Activated CD8-positive, alpha-beta T cell treated with anti-CD3 and anti-CD28 coated beads, Interleukin-2, amount 10 ng/mL, durations not matched to agents 7 days and 5 days (primary cell): ENCODE measurements at regions not wholly inside any gene's neighbourhood (a gene's known extent, or its start where the extent isn't known, plus 50 kb on each side); places are given as distances from the start of the nearest gene placed in this dataset.

Source experiments
- ATAC-seq: fragments of 150-1000 bp; cut with Tn5 transposase; one replicate; pipeline ENCODE4 v1.10.0; 2021; ENCODE audit warnings: moderate library complexity
- CTCF ChIA-PET: fragments of 350-600 bp; sonication (Branson Sonifier 250); formaldehyde crosslinking; loops from one replicate; lab custom pipeline; 2021; ENCODE audit warnings: antibody characterized with exemption; lab: Charles Lee
- POLR2A ChIA-PET: fragments of 350-600 bp; sonication (Branson Sonifier 250); formaldehyde crosslinking; loops from one replicate; lab custom pipeline; 2021; ENCODE audit warnings: antibody characterized with exemption; lab: Charles Lee
- DNase-seq: peaks from one replicate; pipeline ENCODE4 v3.0.0-alpha.2; 2020
- H3K27ac Mint-ChIP-seq: one replicate; pipeline ENCODE4 v1.8.0; 2021; ENCODE audit warnings: mild to moderate bottlenecking, mixed read lengths
- H3K27me3 Mint-ChIP-seq: one replicate; pipeline ENCODE4 v1.8.0; 2021; ENCODE audit warnings: low read depth, mixed read lengths
- H3K36me3 Mint-ChIP-seq: one replicate; pipeline ENCODE4 v1.8.0; 2021; ENCODE audit warnings: low read depth, mixed read lengths
- H3K4me1 Mint-ChIP-seq: one replicate; pipeline ENCODE4 v1.8.0; 2021; ENCODE audit warnings: low read depth, mixed read lengths
- H3K4me3 Mint-ChIP-seq: one replicate; pipeline ENCODE4 v1.8.0; 2021; ENCODE audit warnings: mild to moderate bottlenecking, mixed read lengths
- H3K9me3 Mint-ChIP-seq: one replicate; pipeline ENCODE4 v1.8.0; 2022; ENCODE audit warnings: mixed read lengths; ENCODE audit not compliant: insufficient read depth

- Mint-ChIP-seq H3K27ac (no peak overlapping the region), H3K4me1 (no peaks in the 10 kb centered on the region), H3K27me3 (no peaks in the 10 kb centered on the region), H3K36me3 (no peaks in the 10 kb centered on the region), H3K4me3 (no peak overlapping the region), H3K9me3 (peaks cover 5% of the 10 kb centered on the region)
- ATAC-seq = no peak
- ChIA-PET POLR2A (no interaction called here), CTCF (no interaction called here)
- DNase-seq = no peak
These were observed 307.5 kb upstream of the SALL1 start for GRCh38 chr16:51458356-51459140.

DNA sequence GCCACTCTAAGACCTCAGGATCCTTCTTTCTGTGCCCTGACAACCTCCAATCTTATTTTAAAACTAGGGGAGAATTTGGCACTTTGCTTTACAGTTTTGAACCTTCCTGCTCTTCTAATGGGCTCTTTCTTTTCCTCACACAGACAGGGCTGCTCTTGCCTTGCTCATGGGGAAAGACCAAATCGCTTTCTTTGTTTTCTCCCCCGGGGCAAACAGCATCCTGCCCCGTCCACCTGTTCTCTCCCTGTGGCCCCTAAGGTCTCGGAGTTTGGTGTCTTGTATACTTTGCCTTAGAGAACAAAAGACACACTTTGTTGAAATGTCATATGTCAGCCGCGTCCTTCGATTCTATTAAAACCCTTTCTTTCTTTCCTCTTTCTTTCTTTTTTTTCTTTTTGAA lies 306.7 kb upstream of the SALL1 start:
- DNase-seq = no peak
- Mint-ChIP-seq H3K4me1 (no peaks in the 10 kb centered on the region), H3K27ac (no peak overlapping the region), H3K27me3 (no peaks in the 10 kb centered on the region), H3K36me3 (no peaks in the 10 kb centered on the region), H3K9me3 (peaks cover 5% of the 10 kb centered on the region), H3K4me3 (no peak overlapping the region)
- ATAC-seq = no peak
- POLR2A ChIA-PET = no interaction called here
- CTCF ChIA-PET = no interaction called here

DNA sequence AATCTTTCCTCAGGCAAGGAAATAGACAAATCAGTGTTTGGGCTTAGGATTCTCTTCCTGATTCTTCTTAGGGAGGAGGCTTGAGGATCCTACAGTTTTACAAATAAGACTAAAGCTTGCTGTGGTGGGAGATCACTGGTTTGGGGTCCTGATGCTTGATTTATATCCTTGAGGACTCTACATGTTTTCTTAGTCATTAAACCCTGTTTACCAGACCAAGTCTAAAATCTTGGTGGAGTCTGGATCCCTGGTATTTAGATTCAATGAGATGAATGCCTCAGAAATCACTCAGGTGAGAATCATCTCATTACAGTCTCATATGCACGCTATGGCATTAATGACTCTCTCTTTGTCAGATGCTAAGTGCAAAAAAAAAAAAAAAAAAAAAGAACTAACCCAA lies 304.3 kb upstream of the SALL1 start:
- no peaks in the 10 kb centered on the region for H3K4me1 Mint-ChIP-seq
- no peaks in the 10 kb centered on the region for H3K27me3 Mint-ChIP-seq
- CTCF ChIA-PET = no interaction called here
- no peak for DNase-seq
- no peak overlapping the region for H3K4me3 Mint-ChIP-seq
- ATAC-seq = no peak
- no peak overlapping the region for H3K27ac Mint-ChIP-seq
- H3K36me3 Mint-ChIP-seq = no peaks in the 10 kb centered on the region
- H3K9me3 Mint-ChIP-seq = peaks cover 5% of the 10 kb centered on the region
- POLR2A ChIA-PET = no interaction called here

- H3K27ac Mint-ChIP-seq = no peak overlapping the region
- CTCF ChIA-PET = no interaction called here
- H3K36me3 Mint-ChIP-seq = no peaks in the 10 kb centered on the region
- no peaks in the 10 kb centered on the region for H3K27me3 Mint-ChIP-seq
- no peak overlapping the region for H3K4me3 Mint-ChIP-seq
- H3K4me1 Mint-ChIP-seq = no peaks in the 10 kb centered on the region
- POLR2A ChIA-PET = no interaction called here
- no peak for ATAC-seq
- H3K9me3 Mint-ChIP-seq = peaks cover 5% of the 10 kb centered on the region
- no peak for DNase-seq
These were observed 302.2 kb upstream of the SALL1 start for GRCh38 chr16:51453251-51453650.

DNA sequence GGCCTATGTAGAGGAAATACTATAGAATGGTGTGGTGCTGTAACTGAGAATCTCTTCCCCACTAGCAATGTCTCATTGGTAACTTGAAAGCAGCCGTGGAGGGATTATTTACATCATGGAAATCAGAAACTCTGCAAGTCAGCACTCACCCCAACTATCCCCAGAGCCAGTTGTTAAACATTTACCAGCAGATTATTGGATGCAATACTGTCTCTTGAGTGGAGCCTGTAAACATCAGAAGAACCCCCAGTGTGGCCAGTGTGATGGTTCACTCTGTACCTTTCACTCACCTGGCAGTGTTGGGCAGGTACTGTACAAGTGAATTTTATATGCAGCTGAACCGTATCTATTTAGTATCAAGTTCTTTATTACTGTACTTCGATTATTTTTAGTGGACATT lies 299.8 kb upstream of the SALL1 start:
- Mint-ChIP-seq H3K27ac (no peak overlapping the region), H3K4me1 (no peaks in the 10 kb centered on the region), H3K9me3 (no peaks in the 10 kb centered on the region), H3K27me3 (no peaks in the 10 kb centered on the region), H3K36me3 (no peaks in the 10 kb centered on the region), H3K4me3 (no peak overlapping the region)
- DNase-seq (no peak), ATAC-seq (no peak)
- ChIA-PET POLR2A (no interaction called here), CTCF (no interaction called here)

GRCh38 chr16:51450376-51450775 lies 299.3 kb upstream of the SALL1 start:
- Mint-ChIP-seq H3K27me3 (no peaks in the 10 kb centered on the region), H3K36me3 (no peaks in the 10 kb centered on the region), H3K4me1 (no peaks in the 10 kb centered on the region), H3K27ac (no peak overlapping the region), H3K9me3 (no peaks in the 10 kb centered on the region), H3K4me3 (no peak overlapping the region)
- DNase-seq (no peak), ATAC-seq (no peak)
- CTCF ChIA-PET = no interaction called here
- POLR2A ChIA-PET = no interaction called here

- Mint-ChIP-seq H3K27ac (no peak overlapping the region), H3K36me3 (no peaks in the 10 kb centered on the region), H3K4me1 (no peaks in the 10 kb centered on the region), H3K4me3 (no peak overlapping the region), H3K27me3 (no peaks in the 10 kb centered on the region), H3K9me3 (no peaks in the 10 kb centered on the region)
- ChIA-PET POLR2A (no interaction called here), CTCF (no interaction called here)
- DNase-seq (no peak), ATAC-seq (no peak)
These were observed 298.4 kb upstream of the SALL1 start for GRCh38 chr16:51449441-51449840.

DNA sequence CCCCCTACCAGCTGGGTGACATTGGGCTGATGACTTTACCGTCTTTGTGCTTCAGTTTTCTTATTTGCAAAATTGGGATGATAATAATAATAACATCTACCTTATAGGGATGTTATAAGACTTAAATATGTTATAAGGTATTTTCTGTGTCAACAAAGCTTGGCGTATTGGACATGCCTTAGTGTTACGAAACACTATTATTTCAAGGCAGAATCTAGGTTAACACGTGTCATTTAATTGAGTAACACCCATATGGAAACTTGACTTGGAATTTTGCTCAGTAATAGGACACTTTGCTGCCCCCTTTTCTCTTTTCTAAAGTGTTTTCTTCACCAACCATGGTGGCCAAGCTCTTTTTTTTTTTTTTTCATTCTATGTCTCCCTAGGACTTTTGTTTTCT lies 294.2 kb upstream of the SALL1 start:
- ATAC-seq (no peak), DNase-seq (no peak)
- CTCF ChIA-PET = no interaction called here
- Mint-ChIP-seq H3K4me1 (no peaks in the 10 kb centered on the region), H3K4me3 (no peak overlapping the region), H3K36me3 (no peaks in the 10 kb centered on the region), H3K27me3 (peaks cover 6% of the 10 kb centered on the region), H3K27ac (no peak overlapping the region), H3K9me3 (no peaks in the 10 kb centered on the region)
- POLR2A ChIA-PET = no interaction called here

DNA sequence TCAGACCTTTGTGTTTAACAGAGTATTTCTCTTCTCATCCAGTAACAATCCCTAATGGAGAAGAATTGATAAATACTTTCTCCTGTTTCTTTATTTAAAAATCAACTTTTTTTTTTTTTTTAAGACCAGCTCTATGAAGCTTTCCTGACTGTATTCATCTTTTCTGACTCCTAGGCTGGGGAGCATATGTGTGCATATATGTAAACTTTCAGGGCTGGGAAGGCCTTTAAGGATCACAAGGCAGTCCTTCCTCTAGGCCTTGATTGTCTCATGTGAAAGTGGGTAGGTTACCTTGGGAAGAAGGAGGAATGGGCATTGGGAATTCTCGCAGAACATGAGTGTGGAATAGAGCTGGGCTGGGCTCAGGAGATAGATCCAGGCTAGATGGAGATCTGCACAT lies 292.9 kb upstream of the SALL1 start:
- H3K4me1 Mint-ChIP-seq = no peaks in the 10 kb centered on the region
- ATAC-seq = no peak
- H3K27ac Mint-ChIP-seq = no peak overlapping the region
- H3K36me3 Mint-ChIP-seq = no peaks in the 10 kb centered on the region
- ChIA-PET POLR2A (no interaction called here), CTCF (no interaction called here)
- H3K9me3 Mint-ChIP-seq = no peaks in the 10 kb centered on the region
- peaks cover 6% of the 10 kb centered on the region for H3K27me3 Mint-ChIP-seq
- no peak for DNase-seq
- H3K4me3 Mint-ChIP-seq = no peak overlapping the region

- POLR2A ChIA-PET = no interaction called here
- ATAC-seq (no peak), DNase-seq (no peak)
- no peak overlapping the region for H3K4me3 Mint-ChIP-seq
- H3K9me3 Mint-ChIP-seq = no peaks in the 10 kb centered on the region
- no peaks in the 10 kb centered on the region for H3K4me1 Mint-ChIP-seq
- H3K36me3 Mint-ChIP-seq = no peaks in the 10 kb centered on the region
- H3K27me3 Mint-ChIP-seq = peaks cover 6% of the 10 kb centered on the region
- CTCF ChIA-PET = no interaction called here
- no peak overlapping the region for H3K27ac Mint-ChIP-seq
These were observed 291.2 kb upstream of the SALL1 start for GRCh38 chr16:51442141-51442870.

GRCh38 chr16:51440131-51440889 lies 289.2 kb upstream of the SALL1 start:
- Mint-ChIP-seq H3K27ac (no peak overlapping the region), H3K9me3 (no peaks in the 10 kb centered on the region), H3K36me3 (no peaks in the 10 kb centered on the region), H3K4me1 (no peaks in the 10 kb centered on the region), H3K4me3 (no peak overlapping the region), H3K27me3 (peaks cover 6% of the 10 kb centered on the region)
- POLR2A ChIA-PET = no interaction called here
- CTCF ChIA-PET = no interaction called here
- DNase-seq = no peak
- no peak for ATAC-seq

GRCh38 chr16:51439271-51439670 lies 288.2 kb upstream of the SALL1 start:
- Mint-ChIP-seq H3K27ac (no peak overlapping the region), H3K9me3 (no peaks in the 10 kb centered on the region), H3K27me3 (peaks cover 6% of the 10 kb centered on the region), H3K4me1 (no peaks in the 10 kb centered on the region), H3K4me3 (no peak overlapping the region), H3K36me3 (no peaks in the 10 kb centered on the region)
- ChIA-PET CTCF (no interaction called here), POLR2A (no interaction called here)
- ATAC-seq = no peak
- no peak for DNase-seq
